Bronchial epithelial cell (primary cell): ENCODE measurements at regions not wholly inside any gene's neighbourhood (a gene's known extent, or its start where the extent isn't known, plus 50 kb on each side); places are given as distances from the start of the nearest gene placed in this dataset.

Experiments used
- DNase-seq: peaks from one replicate; pipeline ENCODE4 v3.0.0-alpha.2; 2010; ENCODE audit warnings: low read depth
- FAIRE-seq: peaks from 2 replicates; lab custom pipeline; 2011; peaks lifted over from hg19 to GRCh38; lab: Jason Lieb, UNC
- H3K27me3 ChIP-seq: 2 replicates; pipeline ENCODE4 v1.5.1; 2011; ENCODE audit warnings: low read length; ENCODE audit not compliant: control insufficient read depth, insufficient read depth
- H3K36me3 ChIP-seq: 2 replicates; pipeline ENCODE4 v1.5.1; 2011; ENCODE audit warnings: low read length; ENCODE audit not compliant: control insufficient read depth, insufficient read depth
- H3K4me3 ChIP-seq: 2 replicates; pipeline ENCODE4 v1.5.1; 2011; ENCODE audit warnings: mild to moderate bottlenecking, low read depth, low read length, control low read depth
- CTCF ChIP-seq: IDR thresholded peaks from 2 replicates; pipeline ENCODE4 v1.5.1; 2011; ENCODE audit warnings: mild to moderate bottlenecking, moderate library complexity, low read length, control low read depth, inconsistent platforms; ENCODE audit not compliant: insufficient read depth, severe bottlenecking

DNA sequence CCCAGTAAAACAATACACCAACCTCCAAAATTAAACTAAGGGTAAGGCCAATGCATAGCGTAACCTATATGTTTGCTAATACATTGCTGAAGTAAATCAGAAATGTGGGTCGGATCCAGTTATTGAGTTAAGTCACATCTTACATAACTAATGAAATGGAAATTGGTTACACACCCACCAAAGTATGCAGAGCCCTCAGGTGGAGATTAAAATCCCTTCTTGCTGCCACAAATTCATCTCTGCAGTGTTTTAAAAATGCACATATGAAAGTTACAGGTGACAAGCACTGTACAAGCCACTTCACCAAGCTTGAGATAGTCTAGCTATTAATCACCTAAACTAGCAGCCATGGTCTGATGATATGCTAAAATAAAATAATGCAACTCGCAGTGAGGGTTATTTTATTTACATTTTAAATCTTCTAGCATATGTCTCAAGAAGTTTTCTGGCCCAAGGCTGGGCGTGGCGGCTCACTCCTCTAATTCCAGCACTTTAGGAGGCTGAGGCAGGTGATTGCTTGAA, 130.6 kb downstream of the AQP9 start:
- no peak for TF ChIP-seq CTCF

DNA sequence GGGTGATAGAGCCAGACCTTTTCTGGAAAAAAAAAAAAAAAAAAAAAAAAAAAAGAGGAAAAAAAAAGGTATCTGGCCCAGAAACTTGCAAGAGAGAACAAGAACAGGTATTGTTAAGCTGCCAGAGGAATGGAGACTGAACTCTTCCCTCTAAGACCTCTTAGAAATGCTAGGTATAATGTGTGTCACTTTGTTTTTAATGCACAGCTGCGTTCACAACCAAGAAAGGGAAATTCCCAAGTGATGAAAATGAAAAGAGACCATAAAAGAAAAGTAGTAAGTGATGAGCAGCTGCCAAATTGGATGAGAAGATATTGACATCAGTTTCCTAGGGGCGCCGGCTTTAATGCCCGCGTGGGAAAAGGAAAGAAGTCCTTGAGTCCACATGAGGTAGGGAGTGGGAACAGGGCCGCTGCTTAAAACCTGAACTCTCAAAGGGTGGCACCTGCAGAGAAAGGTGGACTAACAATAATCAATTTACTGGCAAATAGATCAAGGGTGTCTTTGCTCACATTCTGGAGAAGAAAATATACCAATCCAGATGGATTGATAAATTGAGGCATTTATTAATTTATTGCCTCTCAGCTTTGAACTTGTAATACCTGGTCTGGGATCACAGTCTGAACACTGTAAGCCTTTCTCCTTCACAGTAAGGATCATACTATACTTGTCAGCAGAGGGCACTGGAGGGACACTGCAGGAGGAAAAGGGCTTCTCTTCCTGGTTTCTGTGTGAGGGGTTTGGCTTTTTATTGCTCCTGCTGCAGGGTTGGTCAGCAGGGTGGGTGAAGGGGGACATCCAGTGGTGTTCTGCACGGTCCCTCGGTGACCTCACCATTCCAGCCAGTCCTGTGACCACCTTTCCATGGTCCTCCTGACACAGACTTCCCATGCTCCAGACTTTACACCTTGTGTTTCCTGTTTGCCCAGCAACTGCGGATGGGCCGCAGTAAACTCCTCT, 131.6 kb downstream of the AQP9 start:
- DNase-seq: peak; percentile 53
- TF ChIP-seq CTCF: peak; percentile 71
- Histone ChIP-seq H3K27me3 (no peaks in the 10 kb centered on the region), H3K4me3 (no peak overlapping the region), H3K36me3 (no peaks in the 10 kb centered on the region)
- no peak for FAIRE-seq

More for the DNA sequence above, 130.6 kb downstream of the AQP9 start:
- no peak for DNase-seq
- H3K27me3 ChIP-seq: no peaks in the 10 kb centered on the region
- H3K4me3 ChIP-seq: no peak overlapping the region
- H3K36me3 ChIP-seq: no peaks in the 10 kb centered on the region
- no peak for FAIRE-seq

GRCh38 chr15:58271410-58271809, 133.2 kb downstream of the AQP9 start:
- FAIRE-seq (no peak), DNase-seq (no peak)
- no peak for TF ChIP-seq CTCF
- Histone ChIP-seq H3K27me3 (no peaks in the 10 kb centered on the region), H3K4me3 (no peak overlapping the region), H3K36me3 (no peaks in the 10 kb centered on the region)

GRCh38 chr15:58273104-58273503, 134.9 kb downstream of the AQP9 start:
- FAIRE-seq: no peak

DNA sequence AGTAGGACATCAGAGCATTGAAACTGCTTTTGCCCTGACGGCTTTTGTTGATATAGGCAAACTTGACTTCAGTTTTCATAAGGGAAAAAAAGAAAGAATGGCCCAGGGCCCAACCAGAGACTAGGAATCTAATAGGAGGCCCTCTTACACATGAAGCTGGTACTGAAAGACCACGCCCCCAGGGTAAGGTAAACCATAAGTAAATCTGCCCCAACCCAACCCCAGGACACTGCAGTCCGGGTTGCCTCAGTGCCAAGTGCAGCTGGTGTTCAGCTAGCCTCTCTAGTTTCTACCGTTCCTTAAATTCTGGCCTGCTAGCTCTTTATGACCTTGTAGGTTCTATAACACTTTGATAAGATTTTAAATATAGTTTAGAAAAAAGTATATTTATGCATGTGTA, 136.7 kb downstream of the AQP9 start:
- TF ChIP-seq CTCF: no peak
- H3K4me3 ChIP-seq: no peak overlapping the region
- no peaks in the 10 kb centered on the region for H3K27me3 ChIP-seq
- FAIRE-seq (no peak), DNase-seq (no peak)
- H3K36me3 ChIP-seq: no peaks in the 10 kb centered on the region

More at GRCh38 chr15:58273104-58273503, 134.9 kb downstream of the AQP9 start:
- no peaks in the 10 kb centered on the region for H3K36me3 ChIP-seq
- TF ChIP-seq CTCF: no peak
- no peak overlapping the region for H3K4me3 ChIP-seq
- H3K27me3 ChIP-seq: no peaks in the 10 kb centered on the region
- DNase-seq: no peak
